SHP77 (cell line): ENCODE measurements at regions not wholly inside any gene's neighbourhood (a gene's known extent, or its start where the extent isn't known, plus 50 kb on each side); places are given as distances from the start of the nearest gene placed in this dataset.
"Not testable (repeated sequence)": the region's sequence is repeated elsewhere in the genome, so short reads cannot be mapped to it uniquely, and the experiment has no call there.

Experiments
- DNase-seq, 2 experiments: peaks; one replicate each; lab custom pipeline; 2025; lab: John Stamatoyannopoulos, UW

GRCh38 chr13:44750630-44751029 lies 174.5 kb upstream of the TSC22D1 start:
- no peak for DNase-seq

GRCh38 chr13:44749906-44750305 lies 173.8 kb upstream of the TSC22D1 start:
- no peak for DNase-seq

- DNase-seq, result no peak
These were observed 172.3 kb upstream of the TSC22D1 start for GRCh38 chr13:44748439-44748838.

GRCh38 chr13:44747179-44747578 lies 171.0 kb upstream of the TSC22D1 start:
- no peak for DNase-seq

GRCh38 chr13:44746690-44747089 lies 170.6 kb upstream of the TSC22D1 start:
- DNase-seq, result no peak

GRCh38 chr13:44744880-44745633 lies 168.9 kb upstream of the TSC22D1 start:
- no peak for DNase-seq

GRCh38 chr13:44739539-44739938 lies 163.4 kb upstream of the TSC22D1 start:
- no peak for DNase-seq

GRCh38 chr13:44739120-44739519 lies 163.0 kb upstream of the TSC22D1 start:
- DNase-seq, result no peak

- DNase-seq, result no peak
These were observed 162.3 kb upstream of the TSC22D1 start for GRCh38 chr13:44738463-44738862.

- no peak for DNase-seq
These were observed 159.7 kb upstream of the TSC22D1 start for GRCh38 chr13:44735806-44736205.

- DNase-seq, result no peak
These were observed 158.1 kb upstream of the TSC22D1 start for GRCh38 chr13:44734201-44734707.

- no peak for DNase-seq
These were observed 156.5 kb upstream of the TSC22D1 start for GRCh38 chr13:44732503-44733098.

GRCh38 chr13:44730851-44731250 lies 154.7 kb upstream of the TSC22D1 start:
- no peak for DNase-seq

GRCh38 chr13:44730099-44730498 lies 154.0 kb upstream of the TSC22D1 start:
- DNase-seq, result no peak

GRCh38 chr13:44727591-44727990 lies 151.5 kb upstream of the TSC22D1 start:
- DNase-seq, result not testable (repeated sequence)

GRCh38 chr13:44726778-44727177 lies 150.6 kb upstream of the TSC22D1 start:
- no peak for DNase-seq

GRCh38 chr13:44726214-44726613 lies 150.1 kb upstream of the TSC22D1 start:
- DNase-seq, result no peak

- no peak for DNase-seq
These were observed 143.9 kb upstream of the TSC22D1 start for GRCh38 chr13:44719857-44720671.

- DNase-seq, result no peak
These were observed 142.3 kb upstream of the TSC22D1 start for GRCh38 chr13:44718467-44718866.

GRCh38 chr13:44715287-44716230 lies 139.4 kb upstream of the TSC22D1 start:
- DNase-seq, result no peak

- DNase-seq, result no peak
These were observed 137.8 kb upstream of the TSC22D1 start for GRCh38 chr13:44713788-44714469.
